ENCODE measurements at regions not wholly inside any gene's neighbourhood (a gene's known extent, or its start where the extent isn't known, plus 50 kb on each side); places are given as distances from the start of the nearest gene placed in this dataset.

DNA sequence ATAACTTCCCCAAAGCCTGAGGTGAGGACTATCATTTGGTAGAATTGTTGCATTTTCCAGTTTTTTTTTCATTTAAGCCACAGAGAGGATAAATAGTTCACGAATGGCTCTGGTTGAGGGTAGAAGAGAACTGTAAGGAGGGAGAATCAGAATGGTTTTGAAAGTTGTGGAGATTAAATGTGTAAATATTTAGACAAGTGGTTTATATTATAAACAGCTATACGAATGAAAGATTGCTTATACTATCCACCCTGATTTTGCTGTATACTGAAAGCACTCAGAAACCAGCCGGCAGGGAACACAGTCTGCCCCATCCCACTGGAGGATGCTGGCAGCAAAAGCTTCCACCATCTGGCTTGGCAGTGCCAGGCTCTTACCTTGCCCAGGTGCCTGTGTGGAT, 341.1 kb downstream of the RAPGEF2 start (continued):
- TF ChIP-seq, protein P1, sequence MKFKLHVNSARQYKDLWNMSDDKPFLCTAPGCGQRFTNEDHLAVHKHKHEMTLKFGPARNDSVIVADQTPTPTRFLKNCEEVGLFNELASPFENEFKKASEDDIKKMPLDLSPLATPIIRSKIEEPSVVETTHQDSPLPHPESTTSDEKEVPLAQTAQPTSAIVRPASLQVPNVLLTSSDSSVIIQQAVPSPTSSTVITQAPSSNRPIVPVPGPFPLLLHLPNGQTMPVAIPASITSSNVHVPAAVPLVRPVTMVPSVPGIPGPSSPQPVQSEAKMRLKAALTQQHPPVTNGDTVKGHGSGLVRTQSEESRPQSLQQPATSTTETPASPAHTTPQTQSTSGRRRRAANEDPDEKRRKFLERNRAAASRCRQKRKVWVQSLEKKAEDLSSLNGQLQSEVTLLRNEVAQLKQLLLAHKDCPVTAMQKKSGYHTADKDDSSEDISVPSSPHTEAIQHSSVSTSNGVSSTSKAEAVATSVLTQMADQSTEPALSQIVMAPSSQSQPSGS (IDR thresholded peaks at IDR 0.05; ENCODE audit: low read length): no peak
- no peak for TF ChIP-seq GTF2F1 (IDR thresholded peaks at IDR 0.05; ENCODE audit: borderline replicate concordance, low read depth, low read length)
- TF ChIP-seq NRF1 (IDR thresholded peaks at IDR 0.05; ENCODE audit: low read depth, low read length): no peak
- no peak for TF ChIP-seq SIRT6 (IDR thresholded peaks at IDR 0.05; ENCODE audit: low read length)
- TF ChIP-seq, protein P2, sequence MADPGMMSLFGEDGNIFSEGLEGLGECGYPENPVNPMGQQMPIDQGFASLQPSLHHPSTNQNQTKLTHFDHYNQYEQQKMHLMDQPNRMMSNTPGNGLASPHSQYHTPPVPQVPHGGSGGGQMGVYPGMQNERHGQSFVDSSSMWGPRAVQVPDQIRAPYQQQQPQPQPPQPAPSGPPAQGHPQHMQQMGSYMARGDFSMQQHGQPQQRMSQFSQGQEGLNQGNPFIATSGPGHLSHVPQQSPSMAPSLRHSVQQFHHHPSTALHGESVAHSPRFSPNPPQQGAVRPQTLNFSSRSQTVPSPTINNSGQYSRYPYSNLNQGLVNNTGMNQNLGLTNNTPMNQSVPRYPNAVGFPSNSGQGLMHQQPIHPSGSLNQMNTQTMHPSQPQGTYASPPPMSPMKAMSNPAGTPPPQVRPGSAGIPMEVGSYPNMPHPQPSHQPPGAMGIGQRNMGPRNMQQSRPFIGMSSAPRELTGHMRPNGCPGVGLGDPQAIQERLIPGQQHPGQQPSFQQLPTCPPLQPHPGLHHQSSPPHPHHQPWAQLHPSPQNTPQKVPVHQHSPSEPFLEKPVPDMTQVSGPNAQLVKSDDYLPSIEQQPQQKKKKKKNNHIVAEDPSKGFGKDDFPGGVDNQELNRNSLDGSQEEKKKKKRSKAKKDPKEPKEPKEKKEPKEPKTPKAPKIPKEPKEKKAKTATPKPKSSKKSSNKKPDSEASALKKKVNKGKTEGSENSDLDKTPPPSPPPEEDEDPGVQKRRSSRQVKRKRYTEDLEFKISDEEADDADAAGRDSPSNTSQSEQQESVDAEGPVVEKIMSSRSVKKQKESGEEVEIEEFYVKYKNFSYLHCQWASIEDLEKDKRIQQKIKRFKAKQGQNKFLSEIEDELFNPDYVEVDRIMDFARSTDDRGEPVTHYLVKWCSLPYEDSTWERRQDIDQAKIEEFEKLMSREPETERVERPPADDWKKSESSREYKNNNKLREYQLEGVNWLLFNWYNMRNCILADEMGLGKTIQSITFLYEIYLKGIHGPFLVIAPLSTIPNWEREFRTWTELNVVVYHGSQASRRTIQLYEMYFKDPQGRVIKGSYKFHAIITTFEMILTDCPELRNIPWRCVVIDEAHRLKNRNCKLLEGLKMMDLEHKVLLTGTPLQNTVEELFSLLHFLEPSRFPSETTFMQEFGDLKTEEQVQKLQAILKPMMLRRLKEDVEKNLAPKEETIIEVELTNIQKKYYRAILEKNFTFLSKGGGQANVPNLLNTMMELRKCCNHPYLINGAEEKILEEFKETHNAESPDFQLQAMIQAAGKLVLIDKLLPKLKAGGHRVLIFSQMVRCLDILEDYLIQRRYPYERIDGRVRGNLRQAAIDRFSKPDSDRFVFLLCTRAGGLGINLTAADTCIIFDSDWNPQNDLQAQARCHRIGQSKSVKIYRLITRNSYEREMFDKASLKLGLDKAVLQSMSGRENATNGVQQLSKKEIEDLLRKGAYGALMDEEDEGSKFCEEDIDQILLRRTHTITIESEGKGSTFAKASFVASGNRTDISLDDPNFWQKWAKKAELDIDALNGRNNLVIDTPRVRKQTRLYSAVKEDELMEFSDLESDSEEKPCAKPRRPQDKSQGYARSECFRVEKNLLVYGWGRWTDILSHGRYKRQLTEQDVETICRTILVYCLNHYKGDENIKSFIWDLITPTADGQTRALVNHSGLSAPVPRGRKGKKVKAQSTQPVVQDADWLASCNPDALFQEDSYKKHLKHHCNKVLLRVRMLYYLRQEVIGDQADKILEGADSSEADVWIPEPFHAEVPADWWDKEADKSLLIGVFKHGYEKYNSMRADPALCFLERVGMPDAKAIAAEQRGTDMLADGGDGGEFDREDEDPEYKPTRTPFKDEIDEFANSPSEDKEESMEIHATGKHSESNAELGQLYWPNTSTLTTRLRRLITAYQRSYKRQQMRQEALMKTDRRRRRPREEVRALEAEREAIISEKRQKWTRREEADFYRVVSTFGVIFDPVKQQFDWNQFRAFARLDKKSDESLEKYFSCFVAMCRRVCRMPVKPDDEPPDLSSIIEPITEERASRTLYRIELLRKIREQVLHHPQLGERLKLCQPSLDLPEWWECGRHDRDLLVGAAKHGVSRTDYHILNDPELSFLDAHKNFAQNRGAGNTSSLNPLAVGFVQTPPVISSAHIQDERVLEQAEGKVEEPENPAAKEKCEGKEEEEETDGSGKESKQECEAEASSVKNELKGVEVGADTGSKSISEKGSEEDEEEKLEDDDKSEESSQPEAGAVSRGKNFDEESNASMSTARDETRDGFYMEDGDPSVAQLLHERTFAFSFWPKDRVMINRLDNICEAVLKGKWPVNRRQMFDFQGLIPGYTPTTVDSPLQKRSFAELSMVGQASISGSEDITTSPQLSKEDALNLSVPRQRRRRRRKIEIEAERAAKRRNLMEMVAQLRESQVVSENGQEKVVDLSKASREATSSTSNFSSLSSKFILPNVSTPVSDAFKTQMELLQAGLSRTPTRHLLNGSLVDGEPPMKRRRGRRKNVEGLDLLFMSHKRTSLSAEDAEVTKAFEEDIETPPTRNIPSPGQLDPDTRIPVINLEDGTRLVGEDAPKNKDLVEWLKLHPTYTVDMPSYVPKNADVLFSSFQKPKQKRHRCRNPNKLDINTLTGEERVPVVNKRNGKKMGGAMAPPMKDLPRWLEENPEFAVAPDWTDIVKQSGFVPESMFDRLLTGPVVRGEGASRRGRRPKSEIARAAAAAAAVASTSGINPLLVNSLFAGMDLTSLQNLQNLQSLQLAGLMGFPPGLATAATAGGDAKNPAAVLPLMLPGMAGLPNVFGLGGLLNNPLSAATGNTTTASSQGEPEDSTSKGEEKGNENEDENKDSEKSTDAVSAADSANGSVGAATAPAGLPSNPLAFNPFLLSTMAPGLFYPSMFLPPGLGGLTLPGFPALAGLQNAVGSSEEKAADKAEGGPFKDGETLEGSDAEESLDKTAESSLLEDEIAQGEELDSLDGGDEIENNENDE (IDR thresholded peaks at IDR 0.05; ENCODE audit: insufficient replicate concordance, low read length): no peak
- no peak for TF ChIP-seq CBX5 (IDR thresholded peaks at IDR 0.05; ENCODE audit: low read depth, low read length)
- no peak for TF ChIP-seq TBP (IDR thresholded peaks at IDR 0.05; ENCODE audit: low read depth, low read length)
- TF ChIP-seq SP4 (IDR thresholded peaks at IDR 0.05; ENCODE audit: low read length): no peak

Measured in H1 (cell line).